ENCODE measurements at regions not wholly inside any gene's neighbourhood (a gene's known extent, or its start where the extent isn't known, plus 50 kb on each side); places are given as distances from the start of the nearest gene placed in this dataset.

- Histone ChIP-seq H3K27ac (ENCODE audit: insufficient read depth, low read depth, low read length, poor library complexity, severe bottlenecking) (no peak overlapping the region), H3K36me3 (ENCODE audit: control insufficient read depth, insufficient read depth, low read length) (no peaks in the 10 kb centered on the region), H3K27me3 (ENCODE audit: control insufficient read depth, insufficient read depth, low read length, poor library complexity, severe bottlenecking) (no peaks in the 10 kb centered on the region), H3K9me3 (ENCODE audit: control insufficient read depth, low read length) (no peaks in the 10 kb centered on the region), H3K4me3 (ENCODE audit: insufficient read depth, low read depth, low read length) (no peak overlapping the region), H3K4me1 (ENCODE audit: control insufficient read depth, insufficient read depth, low read length) (no peaks in the 10 kb centered on the region)
These were observed 59.7 kb downstream of the TEX35 start for GRCh38 chr1:178572604-178573003.

DNA sequence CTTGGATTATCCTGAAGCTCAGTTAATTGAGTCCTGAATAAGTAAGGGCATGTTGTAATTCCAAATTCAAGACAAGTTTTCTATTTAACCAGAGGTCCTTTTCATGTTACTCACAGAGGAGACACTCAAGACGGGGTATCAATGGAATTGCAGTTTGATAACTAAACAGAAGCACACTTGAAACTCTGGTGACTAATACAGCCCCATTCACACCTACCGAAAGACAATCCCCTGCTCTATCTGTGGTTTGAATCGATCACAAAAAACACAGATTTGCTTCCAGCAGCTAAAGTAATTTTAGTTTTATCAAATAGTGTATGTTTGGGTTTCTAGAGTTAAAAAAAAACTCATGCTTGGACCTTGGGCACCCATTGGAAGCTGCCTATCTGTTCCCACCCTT, 60.4 kb downstream of the TEX35 start:
- 87 to 94% methylated on average over 3 of the region's 3 CpGs for WGBS, 2 experiments
- no peaks in the 10 kb centered on the region for H3K27me3 ChIP-seq (ENCODE audit: control insufficient read depth, insufficient read depth, low read length, poor library complexity, severe bottlenecking)
- no peaks in the 10 kb centered on the region for H3K36me3 ChIP-seq (ENCODE audit: control insufficient read depth, insufficient read depth, low read length)
- no peak overlapping the region for H3K4me3 ChIP-seq (ENCODE audit: insufficient read depth, low read depth, low read length)
- no peaks in the 10 kb centered on the region for H3K4me1 ChIP-seq (ENCODE audit: control insufficient read depth, insufficient read depth, low read length)
- H3K27ac ChIP-seq (ENCODE audit: insufficient read depth, low read depth, low read length, poor library complexity, severe bottlenecking) = no peak overlapping the region
- no peaks in the 10 kb centered on the region for H3K9me3 ChIP-seq (ENCODE audit: control insufficient read depth, low read length)

DNA sequence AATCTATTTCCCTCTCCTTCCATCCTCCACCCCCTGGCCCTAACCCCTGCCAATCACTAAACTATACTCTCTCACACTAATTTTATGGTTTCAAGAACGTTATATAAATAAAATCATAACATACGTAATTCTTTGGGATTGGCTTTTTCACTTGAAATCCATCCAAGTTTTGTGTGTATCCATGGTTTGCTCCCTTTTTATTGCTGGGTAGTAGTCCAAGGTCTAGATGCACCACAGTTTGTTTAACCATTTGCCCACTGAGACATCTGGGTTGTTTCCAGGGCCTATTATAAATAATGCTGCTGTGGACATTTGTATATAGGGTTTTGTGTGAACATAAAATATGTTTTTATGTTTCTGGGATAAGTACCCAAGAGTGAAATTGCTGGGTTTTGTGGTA, 61.4 kb downstream of the TEX35 start:
- no peak overlapping the region for H3K4me3 ChIP-seq (ENCODE audit: insufficient read depth, low read depth, low read length)
- H3K27ac ChIP-seq (ENCODE audit: insufficient read depth, low read depth, low read length, poor library complexity, severe bottlenecking) = no peak overlapping the region
- 92 to 93% methylated on average over 2 of the region's 2 CpGs for WGBS, 2 experiments
- no peaks in the 10 kb centered on the region for H3K9me3 ChIP-seq (ENCODE audit: control insufficient read depth, low read length)
- H3K4me1 ChIP-seq (ENCODE audit: control insufficient read depth, insufficient read depth, low read length) = no peaks in the 10 kb centered on the region
- H3K36me3 ChIP-seq (ENCODE audit: control insufficient read depth, insufficient read depth, low read length) = no peaks in the 10 kb centered on the region
- no peaks in the 10 kb centered on the region for H3K27me3 ChIP-seq (ENCODE audit: control insufficient read depth, insufficient read depth, low read length, poor library complexity, severe bottlenecking)

- 28 to 39% methylated on average over 3 of the region's 3 CpGs for WGBS, 2 experiments
- no peak overlapping the region for H3K4me3 ChIP-seq (ENCODE audit: insufficient read depth, low read depth, low read length)
- no peaks in the 10 kb centered on the region for H3K36me3 ChIP-seq (ENCODE audit: control insufficient read depth, insufficient read depth, low read length)
- H3K4me1 ChIP-seq (ENCODE audit: control insufficient read depth, insufficient read depth, low read length) = peaks cover 9% of the 10 kb centered on the region
- no peaks in the 10 kb centered on the region for H3K27me3 ChIP-seq (ENCODE audit: control insufficient read depth, insufficient read depth, low read length, poor library complexity, severe bottlenecking)
- H3K27ac ChIP-seq (ENCODE audit: insufficient read depth, low read depth, low read length, poor library complexity, severe bottlenecking) = no peak overlapping the region
- H3K9me3 ChIP-seq (ENCODE audit: control insufficient read depth, low read length) = no peaks in the 10 kb centered on the region
These were observed 62.9 kb downstream of the TEX35 start for GRCh38 chr1:178575611-178576361.

- Histone ChIP-seq H3K27me3 (ENCODE audit: control insufficient read depth, insufficient read depth, low read length, poor library complexity, severe bottlenecking) (no peaks in the 10 kb centered on the region), H3K4me3 (ENCODE audit: insufficient read depth, low read depth, low read length) (no peak overlapping the region), H3K36me3 (ENCODE audit: control insufficient read depth, insufficient read depth, low read length) (no peaks in the 10 kb centered on the region), H3K9me3 (ENCODE audit: control insufficient read depth, low read length) (no peaks in the 10 kb centered on the region), H3K4me1 (ENCODE audit: control insufficient read depth, insufficient read depth, low read length) (peaks cover 20% of the 10 kb centered on the region), H3K27ac (ENCODE audit: insufficient read depth, low read depth, low read length, poor library complexity, severe bottlenecking) (no peak overlapping the region)
- 90 to 95% methylated on average over 5 to 6 of the region's 6 CpGs for WGBS, 2 experiments
These were observed 63.9 kb downstream of the TEX35 start for GRCh38 chr1:178576841-178577240.

GRCh38 chr1:178577882-178578281, 65.0 kb downstream of the TEX35 start:
- H3K4me3 ChIP-seq (ENCODE audit: insufficient read depth, low read depth, low read length) = no peak overlapping the region
- H3K27me3 ChIP-seq (ENCODE audit: control insufficient read depth, insufficient read depth, low read length, poor library complexity, severe bottlenecking) = no peaks in the 10 kb centered on the region
- no peaks in the 10 kb centered on the region for H3K36me3 ChIP-seq (ENCODE audit: control insufficient read depth, insufficient read depth, low read length)
- H3K9me3 ChIP-seq (ENCODE audit: control insufficient read depth, low read length) = no peaks in the 10 kb centered on the region
- peaks cover 24% of the 10 kb centered on the region for H3K4me1 ChIP-seq (ENCODE audit: control insufficient read depth, insufficient read depth, low read length)
- 91 to 97% methylated on average over 4 of the region's 4 CpGs for WGBS, 2 experiments
- H3K27ac ChIP-seq (ENCODE audit: insufficient read depth, low read depth, low read length, poor library complexity, severe bottlenecking) = no peak overlapping the region

DNA sequence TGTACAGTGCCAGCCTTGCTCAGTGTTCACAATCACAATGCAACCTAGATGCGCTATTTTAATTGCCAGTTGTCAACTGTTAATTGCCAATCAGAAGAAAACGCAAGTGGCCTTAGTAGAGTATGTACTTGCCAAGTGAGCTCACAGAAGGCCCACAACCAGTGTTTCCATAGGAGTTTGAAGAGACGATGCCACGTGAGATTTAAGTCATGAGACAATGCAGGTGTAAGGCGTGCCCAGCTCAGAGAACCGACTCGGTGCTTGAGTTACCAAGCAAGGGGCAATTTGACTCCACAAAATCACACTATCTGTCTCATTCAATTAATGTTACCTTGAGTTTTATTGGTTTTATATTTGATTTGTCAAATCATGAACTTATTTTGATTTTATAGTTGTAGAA, 65.6 kb downstream of the TEX35 start:
- Histone ChIP-seq H3K27me3 (ENCODE audit: control insufficient read depth, insufficient read depth, low read length, poor library complexity, severe bottlenecking) (no peaks in the 10 kb centered on the region), H3K4me3 (ENCODE audit: insufficient read depth, low read depth, low read length) (no peak overlapping the region), H3K9me3 (ENCODE audit: control insufficient read depth, low read length) (no peaks in the 10 kb centered on the region), H3K36me3 (ENCODE audit: control insufficient read depth, insufficient read depth, low read length) (no peaks in the 10 kb centered on the region), H3K27ac (ENCODE audit: insufficient read depth, low read depth, low read length, poor library complexity, severe bottlenecking) (no peak overlapping the region), H3K4me1 (ENCODE audit: control insufficient read depth, insufficient read depth, low read length) (peaks cover 24% of the 10 kb centered on the region)
- 96% methylated on average over 7 of the region's 7 CpGs for WGBS, 2 experiments

GRCh38 chr1:178579095-178579494, 66.2 kb downstream of the TEX35 start:
- WGBS, 2 experiments = 91 to 93% methylated on average over 4 of the region's 4 CpGs
- no peaks in the 10 kb centered on the region for H3K9me3 ChIP-seq (ENCODE audit: control insufficient read depth, low read length)
- H3K36me3 ChIP-seq (ENCODE audit: control insufficient read depth, insufficient read depth, low read length) = no peaks in the 10 kb centered on the region
- H3K27ac ChIP-seq (ENCODE audit: insufficient read depth, low read depth, low read length, poor library complexity, severe bottlenecking) = no peak overlapping the region
- H3K27me3 ChIP-seq (ENCODE audit: control insufficient read depth, insufficient read depth, low read length, poor library complexity, severe bottlenecking) = no peaks in the 10 kb centered on the region
- peaks cover 24% of the 10 kb centered on the region for H3K4me1 ChIP-seq (ENCODE audit: control insufficient read depth, insufficient read depth, low read length)
- H3K4me3 ChIP-seq (ENCODE audit: insufficient read depth, low read depth, low read length) = no peak overlapping the region

DNA sequence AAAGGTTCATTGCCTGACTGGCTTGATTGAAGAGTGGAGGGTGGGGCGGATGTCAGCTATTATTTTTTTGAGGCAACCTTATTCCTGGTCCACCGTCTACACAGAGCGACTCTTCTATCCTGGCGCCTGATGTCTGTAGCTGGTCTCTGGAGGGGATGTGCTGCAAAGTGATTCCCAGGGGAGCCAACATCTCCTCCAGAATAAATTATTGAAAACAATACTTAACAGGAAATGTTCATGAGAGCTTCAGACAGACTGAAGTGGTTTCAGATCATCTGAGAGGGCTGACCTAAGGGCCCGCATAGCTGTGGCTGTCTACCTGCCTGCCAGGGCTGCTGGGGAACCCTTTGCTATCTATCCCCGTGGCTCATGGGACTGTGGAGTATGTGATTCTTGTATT, 66.7 kb downstream of the TEX35 start:
- Histone ChIP-seq H3K27ac (ENCODE audit: insufficient read depth, low read depth, low read length, poor library complexity, severe bottlenecking) (no peak overlapping the region), H3K4me1 (ENCODE audit: control insufficient read depth, insufficient read depth, low read length) (peaks cover 24% of the 10 kb centered on the region), H3K27me3 (ENCODE audit: control insufficient read depth, insufficient read depth, low read length, poor library complexity, severe bottlenecking) (no peaks in the 10 kb centered on the region), H3K9me3 (ENCODE audit: control insufficient read depth, low read length) (no peaks in the 10 kb centered on the region), H3K36me3 (ENCODE audit: control insufficient read depth, insufficient read depth, low read length) (no peaks in the 10 kb centered on the region), H3K4me3 (ENCODE audit: insufficient read depth, low read depth, low read length) (no peak overlapping the region)
- 95 to 96% methylated on average over 6 of the region's 6 CpGs for whole genome bisulfite sequencing, 2 experiments

DNA sequence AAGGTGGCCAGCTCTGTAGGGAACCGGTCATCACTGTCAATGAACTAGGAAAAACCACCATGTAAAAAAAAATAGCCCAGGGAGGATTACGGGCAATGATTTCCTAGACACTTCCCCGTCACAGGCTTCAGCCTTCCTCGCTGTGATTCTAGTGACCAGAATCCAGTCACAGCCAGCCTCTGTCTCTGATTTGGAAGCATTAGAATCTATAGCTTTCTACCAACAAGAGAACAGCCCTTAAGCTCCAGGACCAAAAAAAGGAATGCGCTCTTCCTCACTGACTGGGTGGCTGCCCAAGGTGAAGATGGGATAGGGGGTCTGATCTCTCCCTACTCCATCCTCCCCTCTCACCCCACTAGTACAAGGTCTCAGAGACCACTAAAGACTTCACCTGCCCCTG, 67.2 kb downstream of the TEX35 start:
- H3K9me3 ChIP-seq (ENCODE audit: control insufficient read depth, low read length) = no peaks in the 10 kb centered on the region
- peaks cover 24% of the 10 kb centered on the region for H3K4me1 ChIP-seq (ENCODE audit: control insufficient read depth, insufficient read depth, low read length)
- WGBS, 2 experiments = 92 to 94% methylated on average over 5 of the region's 5 CpGs
- H3K36me3 ChIP-seq (ENCODE audit: control insufficient read depth, insufficient read depth, low read length) = no peaks in the 10 kb centered on the region
- H3K27ac ChIP-seq (ENCODE audit: insufficient read depth, low read depth, low read length, poor library complexity, severe bottlenecking) = no peak overlapping the region
- H3K27me3 ChIP-seq (ENCODE audit: control insufficient read depth, insufficient read depth, low read length, poor library complexity, severe bottlenecking) = no peaks in the 10 kb centered on the region
- no peak overlapping the region for H3K4me3 ChIP-seq (ENCODE audit: insufficient read depth, low read depth, low read length)

DNA sequence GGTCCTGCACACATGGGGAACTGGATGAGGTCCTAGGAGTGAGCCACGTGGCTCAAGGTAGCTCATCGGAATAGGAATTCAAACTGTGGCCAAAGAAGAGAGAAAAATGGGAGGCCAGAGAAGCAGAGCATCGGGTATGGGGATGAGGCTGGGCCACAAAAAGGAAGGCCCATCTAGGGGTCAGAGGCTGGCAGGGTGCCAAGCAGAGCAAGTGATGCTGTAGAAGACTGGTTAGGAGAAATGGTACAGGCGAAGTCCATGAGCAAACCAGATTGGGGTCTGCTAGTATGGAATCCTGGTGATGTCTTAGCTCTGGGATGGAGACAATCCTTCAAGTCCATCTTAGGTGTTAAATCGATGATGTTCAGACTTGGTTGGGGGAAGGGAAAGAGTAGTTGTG, 68.0 kb downstream of the TEX35 start:
- Histone ChIP-seq H3K27ac (ENCODE audit: insufficient read depth, low read depth, low read length, poor library complexity, severe bottlenecking) (no peak overlapping the region), H3K4me3 (ENCODE audit: insufficient read depth, low read depth, low read length) (no peak overlapping the region)
- WGBS, 2 experiments = 91 to 92% methylated on average over 5 of the region's 5 CpGs

More for the DNA sequence above, 68.0 kb downstream of the TEX35 start:
- no peaks in the 10 kb centered on the region for H3K36me3 ChIP-seq (ENCODE audit: control insufficient read depth, insufficient read depth, low read length)
- H3K4me1 ChIP-seq (ENCODE audit: control insufficient read depth, insufficient read depth, low read length) = peaks cover 24% of the 10 kb centered on the region
- no peaks in the 10 kb centered on the region for H3K27me3 ChIP-seq (ENCODE audit: control insufficient read depth, insufficient read depth, low read length, poor library complexity, severe bottlenecking)
- H3K9me3 ChIP-seq (ENCODE audit: control insufficient read depth, low read length) = no peaks in the 10 kb centered on the region
